ENCODE measurements at regions not wholly inside any gene's neighbourhood (a gene's known extent, or its start where the extent isn't known, plus 50 kb on each side); places are given as distances from the start of the nearest gene placed in this dataset.

GRCh38 chr10:43801626-43802025 is 152.9 kb upstream of the ZNF32 start:
- DNase-seq (ENCODE audit: low read depth), result no peak
- no peak overlapping the region for H3K4me3 ChIP-seq (ENCODE audit: low read length)
- TF ChIP-seq, protein P1, sequence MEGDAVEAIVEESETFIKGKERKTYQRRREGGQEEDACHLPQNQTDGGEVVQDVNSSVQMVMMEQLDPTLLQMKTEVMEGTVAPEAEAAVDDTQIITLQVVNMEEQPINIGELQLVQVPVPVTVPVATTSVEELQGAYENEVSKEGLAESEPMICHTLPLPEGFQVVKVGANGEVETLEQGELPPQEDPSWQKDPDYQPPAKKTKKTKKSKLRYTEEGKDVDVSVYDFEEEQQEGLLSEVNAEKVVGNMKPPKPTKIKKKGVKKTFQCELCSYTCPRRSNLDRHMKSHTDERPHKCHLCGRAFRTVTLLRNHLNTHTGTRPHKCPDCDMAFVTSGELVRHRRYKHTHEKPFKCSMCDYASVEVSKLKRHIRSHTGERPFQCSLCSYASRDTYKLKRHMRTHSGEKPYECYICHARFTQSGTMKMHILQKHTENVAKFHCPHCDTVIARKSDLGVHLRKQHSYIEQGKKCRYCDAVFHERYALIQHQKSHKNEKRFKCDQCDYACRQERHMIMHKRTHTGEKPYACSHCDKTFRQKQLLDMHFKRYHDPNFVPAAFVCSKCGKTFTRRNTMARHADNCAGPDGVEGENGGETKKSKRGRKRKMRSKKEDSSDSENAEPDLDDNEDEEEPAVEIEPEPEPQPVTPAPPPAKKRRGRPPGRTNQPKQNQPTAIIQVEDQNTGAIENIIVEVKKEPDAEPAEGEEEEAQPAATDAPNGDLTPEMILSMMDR (IDR thresholded peaks at IDR 0.05; ENCODE audit: insufficient read depth, low read depth, low read length, missing control alignments), result no peak

DNA sequence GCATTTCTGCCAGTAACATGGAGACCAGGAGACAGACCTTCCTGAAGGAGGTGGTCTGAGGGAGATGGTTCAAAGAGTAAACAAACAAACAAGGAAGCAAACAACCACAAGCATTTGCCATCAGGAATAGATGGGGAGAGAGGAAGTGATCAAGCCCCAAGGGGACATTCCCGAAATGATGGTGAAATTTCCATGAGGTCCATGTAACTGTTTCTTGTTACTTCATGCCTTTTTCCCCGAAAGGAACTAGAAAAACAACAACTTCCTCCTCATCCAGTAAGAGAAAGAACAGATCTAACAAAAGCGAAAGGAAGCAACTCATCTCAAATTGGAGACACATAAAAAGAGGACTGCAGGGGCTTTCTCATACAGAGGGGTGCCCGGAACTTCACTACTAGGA is 152.5 kb upstream of the ZNF32 start:
- no peak overlapping the region for H3K4me3 ChIP-seq (ENCODE audit: low read length)
- no peak for DNase-seq (ENCODE audit: low read depth)
- TF ChIP-seq, protein P1 (IDR thresholded peaks at IDR 0.05; ENCODE audit: insufficient read depth, low read depth, low read length, missing control alignments), result no peak

GRCh38 chr10:43796781-43797180 is 148.1 kb upstream of the ZNF32 start:
- no peak overlapping the region for H3K4me3 ChIP-seq (ENCODE audit: low read length)
- no peak for DNase-seq (ENCODE audit: low read depth)
- TF ChIP-seq, protein P1 (IDR thresholded peaks at IDR 0.05; ENCODE audit: insufficient read depth, low read depth, low read length, missing control alignments), result no peak

- no peak for DNase-seq (ENCODE audit: low read depth)
- TF ChIP-seq, protein P1 (IDR thresholded peaks at IDR 0.05; ENCODE audit: insufficient read depth, low read depth, low read length, missing control alignments), result no peak
- no peak overlapping the region for H3K4me3 ChIP-seq (ENCODE audit: low read length)
Observed at GRCh38 chr10:43795639-43796038, 147.0 kb upstream of the ZNF32 start.

- no peak for DNase-seq (ENCODE audit: low read depth)
- TF ChIP-seq, protein P1 (IDR thresholded peaks at IDR 0.05; ENCODE audit: insufficient read depth, low read depth, low read length, missing control alignments), result no peak
- H3K4me3 ChIP-seq (ENCODE audit: low read length), result no peak overlapping the region
Observed at GRCh38 chr10:43795093-43795492, 146.4 kb upstream of the ZNF32 start.

- no peak overlapping the region for H3K4me3 ChIP-seq (ENCODE audit: low read length)
- no peak for DNase-seq (ENCODE audit: low read depth)
- TF ChIP-seq, protein P1 (IDR thresholded peaks at IDR 0.05; ENCODE audit: insufficient read depth, low read depth, low read length, missing control alignments), result no peak
Observed at GRCh38 chr10:43794181-43794815, 145.6 kb upstream of the ZNF32 start.

DNA sequence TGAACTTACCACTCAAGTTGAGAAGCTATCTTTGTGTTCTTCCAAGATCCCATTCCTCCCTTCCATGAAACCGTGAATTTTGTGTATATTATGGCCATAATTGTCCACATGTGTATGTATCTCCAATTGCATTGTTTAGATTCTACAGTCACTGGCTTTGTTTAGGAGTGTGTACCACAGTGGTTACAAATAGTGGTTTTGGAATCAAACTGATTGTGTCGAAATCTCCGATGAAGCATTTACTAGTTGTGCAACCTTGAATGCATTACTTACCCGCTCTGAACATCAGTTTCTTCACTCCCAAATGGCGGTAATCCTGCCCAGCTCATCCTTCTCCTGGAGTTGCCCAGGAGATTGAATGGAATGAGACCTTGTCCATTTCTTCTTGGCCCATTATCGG is 145.0 kb upstream of the ZNF32 start:
- H3K4me3 ChIP-seq (ENCODE audit: low read length), result no peak overlapping the region
- DNase-seq (ENCODE audit: low read depth), result no peak
- TF ChIP-seq, protein P1 (IDR thresholded peaks at IDR 0.05; ENCODE audit: insufficient read depth, low read depth, low read length, missing control alignments), result no peak

All from epithelial cell of esophagus (primary cell).